ENCODE measurements at regions not wholly inside any gene's neighbourhood (a gene's known extent, or its start where the extent isn't known, plus 50 kb on each side); places are given as distances from the start of the nearest gene placed in this dataset.

GRCh38 chr5:167969998-167970397, 321.4 kb upstream of the WWC1 start:
- DNase-seq (ENCODE audit: low read depth) = no peak

DNA sequence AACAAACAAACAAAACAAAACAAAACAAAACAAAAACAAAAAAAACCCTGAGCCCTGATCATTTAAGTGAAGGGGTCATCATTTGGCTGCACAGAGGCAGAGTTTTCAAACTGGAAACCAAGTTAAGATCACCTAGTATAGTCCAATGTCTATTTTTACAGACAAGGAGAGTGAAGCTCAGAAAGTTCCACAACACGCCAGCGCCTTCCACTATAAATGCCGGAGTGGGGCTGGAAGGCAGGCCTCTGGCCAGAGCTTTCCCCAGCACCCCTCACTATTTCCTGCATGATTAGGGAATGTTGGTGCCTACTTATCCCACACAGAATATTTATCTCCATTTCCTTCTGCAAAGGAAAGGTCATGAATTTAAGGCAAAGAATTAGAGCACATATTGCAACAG, 319.7 kb upstream of the WWC1 start:
- DNase-seq (ENCODE audit: low read depth) = no peak

GRCh38 chr5:167973126-167973525, 318.3 kb upstream of the WWC1 start:
- DNase-seq (ENCODE audit: low read depth) = no peak

GRCh38 chr5:167984951-167985350, 306.5 kb upstream of the WWC1 start:
- DNase-seq (ENCODE audit: low read depth) = no peak

DNA sequence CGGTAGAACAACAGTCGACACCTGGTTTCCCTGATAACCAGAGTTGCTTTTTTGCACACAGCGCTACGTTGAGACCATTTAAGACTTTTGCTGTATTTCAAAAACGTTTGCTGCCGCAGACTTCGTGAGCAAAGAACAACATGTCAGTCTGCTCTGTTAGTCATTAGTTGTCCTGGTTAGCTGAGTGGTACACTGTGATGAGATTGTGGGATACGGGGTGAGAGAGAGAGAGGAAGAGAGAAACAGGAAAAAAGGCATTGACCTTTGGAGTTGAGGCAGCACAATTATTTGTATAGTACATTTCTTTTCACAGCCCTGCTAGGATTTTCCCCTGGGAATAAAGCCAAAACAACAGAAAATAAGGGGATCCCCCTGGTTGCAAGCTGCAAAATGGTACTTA, 306.1 kb upstream of the WWC1 start:
- no peak for DNase-seq (ENCODE audit: low read depth)

DNA sequence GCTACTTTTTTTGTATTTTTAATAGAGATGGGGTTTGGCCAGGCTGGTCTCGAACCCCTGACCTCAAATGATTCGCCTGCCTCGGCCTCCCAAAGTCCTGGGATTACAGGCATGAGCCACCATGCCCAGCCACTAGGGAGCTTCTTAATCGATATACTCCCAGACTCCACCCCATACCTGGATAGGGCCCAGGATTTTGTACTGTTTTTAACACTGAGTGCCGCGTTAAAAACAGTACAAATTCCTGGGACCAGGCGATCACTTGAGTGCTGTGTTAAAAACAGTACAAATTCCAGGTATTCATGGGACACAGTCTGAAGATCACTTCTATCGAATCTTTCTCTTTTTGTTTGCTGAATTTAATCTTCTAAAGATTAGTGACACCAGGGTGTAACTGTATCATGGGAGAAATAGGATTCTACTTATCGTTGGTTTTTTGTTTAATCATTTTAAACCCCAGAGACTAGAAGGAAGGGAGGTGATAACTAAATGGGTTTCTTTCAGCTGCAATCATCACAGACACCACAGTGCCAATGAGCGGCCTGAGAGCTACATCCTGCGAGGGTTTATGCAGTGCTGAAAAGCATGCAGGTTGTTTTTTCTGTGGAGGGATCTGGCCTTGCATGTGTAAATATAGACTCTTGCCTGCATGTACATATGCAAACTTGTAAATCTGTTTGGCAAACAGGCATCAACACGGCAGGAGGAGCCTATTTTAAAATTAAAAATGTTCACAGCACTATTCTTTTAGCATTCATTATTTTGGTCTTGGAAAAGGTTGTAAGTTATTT, 303.8 kb upstream of the WWC1 start:
- no peak for DNase-seq (ENCODE audit: low read depth)

- DNase-seq (ENCODE audit: low read depth) = no peak
Measured at GRCh38 chr5:167992868-167993267, 298.6 kb upstream of the WWC1 start.

DNA sequence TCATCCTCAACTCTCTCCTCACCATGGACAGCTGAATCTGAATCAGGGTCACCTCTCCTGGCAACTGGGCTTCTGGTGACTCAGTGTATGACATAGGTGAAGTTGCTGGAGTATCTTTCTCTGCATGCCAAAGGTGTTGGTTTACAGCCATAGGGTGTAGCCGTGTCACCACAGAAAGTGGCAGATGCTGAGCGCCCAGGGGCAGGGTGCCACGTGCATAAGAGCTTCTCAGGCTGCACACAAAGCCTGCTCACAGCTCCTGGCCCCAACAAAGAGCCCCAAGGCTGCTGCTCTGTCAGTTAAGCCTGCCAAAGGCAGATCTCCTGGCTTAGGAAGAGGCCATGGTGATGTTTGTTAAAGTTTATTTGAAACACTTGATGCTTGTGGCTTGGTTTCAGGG, 297.7 kb upstream of the WWC1 start:
- no peak for DNase-seq (ENCODE audit: low read depth)

DNA sequence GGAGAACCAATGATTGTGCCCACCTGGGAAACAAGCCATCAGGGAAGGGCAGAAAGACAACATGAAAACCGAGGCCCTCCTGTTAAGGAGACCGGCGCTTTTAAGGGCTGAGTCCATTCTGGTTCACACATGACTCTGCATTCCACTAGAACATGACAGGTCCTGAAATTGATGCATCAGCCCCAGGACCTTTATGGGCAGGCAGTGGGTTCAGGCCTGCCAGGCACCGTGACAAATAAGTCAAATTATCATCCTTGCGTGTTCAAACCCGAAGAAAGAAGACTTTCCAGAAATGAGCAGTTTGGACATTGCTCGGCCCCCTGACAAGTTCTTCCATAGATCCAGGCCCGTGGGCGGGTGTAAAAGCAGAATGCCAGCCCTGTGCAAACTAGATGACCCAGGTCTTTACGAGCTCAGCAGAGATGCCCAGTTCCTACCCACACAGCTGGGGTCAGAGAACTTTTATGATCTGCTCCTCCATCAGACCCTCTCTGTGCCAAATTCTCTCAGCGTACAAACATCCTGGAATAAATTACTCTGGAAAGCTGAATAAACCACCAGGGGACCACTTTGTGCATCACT, 295.5 kb upstream of the WWC1 start:
- DNase-seq (ENCODE audit: low read depth) = no peak

- no peak for DNase-seq (ENCODE audit: low read depth)
Measured at GRCh38 chr5:167998148-167998767, 293.2 kb upstream of the WWC1 start.

GRCh38 chr5:167999182-167999581, 292.3 kb upstream of the WWC1 start:
- DNase-seq (ENCODE audit: low read depth) = no peak

DNA sequence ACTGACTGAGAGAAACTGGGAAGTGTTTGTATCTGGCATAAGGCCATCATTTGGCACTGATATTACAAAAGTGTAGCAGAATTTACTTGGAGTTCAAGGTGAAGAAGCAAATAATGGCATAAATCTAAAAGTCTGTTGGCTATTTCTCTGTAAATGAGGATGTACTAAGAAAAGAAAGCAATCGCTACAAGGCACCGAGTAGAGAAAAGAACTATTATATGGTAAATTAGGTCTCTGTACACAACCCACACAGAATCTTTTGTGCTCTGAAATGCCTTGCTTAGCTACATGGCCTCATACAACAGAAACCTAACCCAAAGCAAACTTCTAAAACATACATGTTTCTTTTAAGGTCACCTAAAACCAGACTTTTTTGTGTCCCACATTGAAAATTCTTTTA, 290.1 kb upstream of the WWC1 start:
- no peak for DNase-seq (ENCODE audit: low read depth)

GRCh38 chr5:168002116-168002515, 289.3 kb upstream of the WWC1 start:
- DNase-seq (ENCODE audit: low read depth) = no peak

DNA sequence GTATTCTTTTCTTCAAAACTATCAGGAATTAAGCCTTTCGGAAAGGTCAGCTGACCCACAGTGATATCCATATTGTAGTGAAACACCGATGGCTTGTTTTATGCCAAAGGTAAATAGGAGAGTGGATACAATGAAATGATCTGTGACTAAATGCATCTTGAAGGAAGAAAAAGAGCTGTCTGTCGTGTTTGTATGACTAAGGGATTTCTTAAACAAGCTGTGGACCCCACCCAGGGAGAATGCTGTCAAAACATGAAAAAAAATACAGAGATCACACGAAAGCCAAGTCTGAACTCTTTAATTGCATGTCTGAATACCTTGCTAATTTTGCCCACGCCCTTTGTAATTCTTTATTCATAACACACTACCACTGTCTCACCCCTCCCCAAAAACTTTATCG, 286.4 kb upstream of the WWC1 start:
- no peak for DNase-seq (ENCODE audit: low read depth)

- no peak for DNase-seq (ENCODE audit: low read depth)
Measured at GRCh38 chr5:168005936-168006335, 285.5 kb upstream of the WWC1 start.

DNA sequence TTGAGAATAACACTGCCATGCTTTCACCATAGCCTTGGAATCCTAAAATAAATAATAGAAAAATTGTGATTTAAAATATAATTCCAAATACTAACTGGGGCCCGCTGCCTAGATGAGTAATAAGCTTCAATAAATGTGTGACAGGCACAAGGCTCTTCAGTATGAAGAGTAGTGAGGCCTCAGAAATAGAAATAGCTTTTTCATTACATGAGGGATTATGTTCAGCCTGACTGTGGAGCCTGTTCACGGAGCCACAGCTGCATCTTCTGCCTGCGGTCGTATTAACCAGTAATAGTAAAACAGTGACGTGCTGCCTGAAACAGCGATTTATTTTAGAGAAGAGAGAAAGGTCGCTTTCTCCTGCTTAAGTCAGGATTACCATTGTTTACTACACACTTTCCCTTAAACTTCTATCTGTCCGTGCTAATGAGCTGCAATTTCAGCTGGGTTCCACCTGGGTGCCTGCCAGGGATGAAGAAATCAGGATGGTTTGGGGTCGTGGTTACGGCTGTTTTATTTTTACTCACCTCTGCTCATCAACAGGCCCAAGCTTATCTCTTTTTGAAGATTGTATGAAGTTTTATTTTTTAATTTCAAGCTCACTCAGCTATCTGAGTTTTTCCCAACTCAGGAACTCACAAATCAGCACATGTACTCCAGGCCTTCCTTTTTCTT, 284.9 kb upstream of the WWC1 start:
- no peak for DNase-seq (ENCODE audit: low read depth)

- no peak for DNase-seq (ENCODE audit: low read depth)
Measured at GRCh38 chr5:168007286-168007685, 284.2 kb upstream of the WWC1 start.

- no peak for DNase-seq (ENCODE audit: low read depth)
Measured at GRCh38 chr5:168008555-168008954, 282.9 kb upstream of the WWC1 start.

GRCh38 chr5:168011096-168011495, 280.3 kb upstream of the WWC1 start:
- DNase-seq (ENCODE audit: low read depth) = no peak

DNA sequence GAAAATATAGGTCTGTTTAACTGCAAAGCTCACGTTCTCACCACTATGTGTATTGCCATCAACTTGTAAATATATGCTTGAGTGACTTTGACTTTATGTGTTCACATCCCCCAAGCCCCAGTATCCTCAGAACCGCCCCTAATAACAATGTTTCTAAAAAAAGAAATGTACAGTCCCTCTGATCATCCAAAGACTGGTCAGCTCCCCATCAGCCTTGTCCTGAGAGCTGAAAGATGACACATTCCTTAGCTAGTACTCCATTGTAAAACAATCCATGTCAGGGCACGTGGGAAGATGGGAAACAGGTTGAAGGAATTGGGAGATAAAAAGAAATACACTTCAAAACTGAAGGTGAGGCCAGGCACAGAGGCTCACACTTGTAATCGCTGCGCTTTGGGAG, 279.4 kb upstream of the WWC1 start:
- no peak for DNase-seq (ENCODE audit: low read depth)

- no peak for DNase-seq (ENCODE audit: low read depth)
Measured at GRCh38 chr5:168013546-168013945, 277.9 kb upstream of the WWC1 start.

GRCh38 chr5:168014433-168015123, 276.9 kb upstream of the WWC1 start:
- DNase-seq (ENCODE audit: low read depth) = no peak

All from stimulated activated CD8-positive, alpha-beta memory T cell treated with anti-CD3 and anti-CD28 coated beads, Interleukin-15, amount 100 ng/mL, for 1 hour (primary cell).